ENCODE measurements at regions not wholly inside any gene's neighbourhood (a gene's known extent, or its start where the extent isn't known, plus 50 kb on each side); places are given as distances from the start of the nearest gene placed in this dataset.

GRCh38 chr11:29161191-29161590 lies 855.6 kb downstream of the KCNA4 start:
- CTCF ChIA-PET = interaction anchor here (1.0 kb wide), 1 partner anchor 167 kb away, joined by 4 read pairs; no protein-coding TSS in a partner anchor

GRCh38 chr11:29159552-29160465 lies 857.0 kb downstream of the KCNA4 start:
- Histone ChIP-seq H3K9me3 (ENCODE audit: low read length) (no peaks in the 10 kb centered on the region), H3K4me3 (ENCODE audit: low read length) (no peak overlapping the region), H3K79me2 (ENCODE audit: low read length) (no peaks in the 10 kb centered on the region), H3K27ac (ENCODE audit: low read length) (no peak overlapping the region), H3K9ac (ENCODE audit: low read length) (no peak overlapping the region), H3K9me2 (replicated peaks; ENCODE audit: low read length) (no peaks in the 10 kb centered on the region), H4K20me1 (ENCODE audit: low read length) (no peaks in the 10 kb centered on the region), H3K4me2 (ENCODE audit: low read length) (no peak overlapping the region), H3K4me1 (ENCODE audit: insufficient read depth, low read length) (peaks cover 7% of the 10 kb centered on the region; the same call in 1 of the 2 replicates), H3F3A (ENCODE audit: low read length, unreplicated experiment) (no peaks in the 10 kb centered on the region), H3K27me3 (ENCODE audit: low read length) (no peaks in the 10 kb centered on the region), H3K36me3 (ENCODE audit: low read depth, low read length) (no peaks in the 10 kb centered on the region), H2AFZ (ENCODE audit: low read length) (no peak overlapping the region)
- peak; percentile 84 for DNase-seq
- BruUV-seq (replicated peaks) = no TSS peak
- ChIA-PET POLR2A (ENCODE audit: unreplicated experiment) (interaction anchor here (0.5 to 0.7 kb wide), 4 partner anchors 32 to 1461 kb away, joined by 3 to 12 read pairs (median 7); no protein-coding TSS in a partner anchor), CTCF (interaction anchor here (0.6 to 1.3 kb wide), 11 partner anchors 125 to 1465 kb away, joined by 3 to 23 read pairs (median 7); no protein-coding TSS in a partner anchor)
- intact Hi-C loops (cut with micrococcal nuclease) = loop anchor here (1.0 to 2.0 kb wide), 4 partner anchors 141 to 1461 kb away; no protein-coding TSS in a partner anchor
- ATAC-seq = peak; percentile 93
- TF ChIP-seq EZH2 (IDR thresholded peaks at IDR 0.05; ENCODE audit: low read length, unreplicated experiment) (no peak), CTCF (conservative IDR thresholded peaks at IDR 0.05; ENCODE audit: low read depth, low read length) (peak; percentile 88), EZH2phosphoT487 (IDR thresholded peaks at IDR 0.05; ENCODE audit: borderline replicate concordance, low read length) (no peak)

More at GRCh38 chr11:29161191-29161590, 855.6 kb downstream of the KCNA4 start:
- POLR2A ChIA-PET (ENCODE audit: unreplicated experiment) = no interaction called here
- TF ChIP-seq EZH2 (IDR thresholded peaks at IDR 0.05; ENCODE audit: low read length, unreplicated experiment) (no peak), EZH2phosphoT487 (IDR thresholded peaks at IDR 0.05; ENCODE audit: borderline replicate concordance, low read length) (no peak), CTCF (conservative IDR thresholded peaks at IDR 0.05; ENCODE audit: low read depth, low read length) (no peak)
- Histone ChIP-seq H3F3A (ENCODE audit: low read length, unreplicated experiment) (no peaks in the 10 kb centered on the region), H3K9me3 (ENCODE audit: low read length) (no peaks in the 10 kb centered on the region), H2AFZ (ENCODE audit: low read length) (no peak overlapping the region), H3K27me3 (ENCODE audit: low read length) (no peaks in the 10 kb centered on the region), H3K9ac (ENCODE audit: low read length) (no peak overlapping the region), H4K20me1 (ENCODE audit: low read length) (no peaks in the 10 kb centered on the region), H3K79me2 (ENCODE audit: low read length) (no peaks in the 10 kb centered on the region), H3K4me2 (ENCODE audit: low read length) (no peak overlapping the region), H3K36me3 (ENCODE audit: low read depth, low read length) (no peaks in the 10 kb centered on the region), H3K4me1 (ENCODE audit: insufficient read depth, low read length) (peaks cover 7% of the 10 kb centered on the region; the same call in 1 of the 2 replicates), H3K27ac (ENCODE audit: low read length) (no peak overlapping the region), H3K4me3 (ENCODE audit: low read length) (no peak overlapping the region), H3K9me2 (replicated peaks; ENCODE audit: low read length) (no peaks in the 10 kb centered on the region)
- ATAC-seq (peak; percentile 43; the same call in 1 of the 2 replicates), DNase-seq (peak; percentile 40)
- no TSS peak for BruUV-seq (replicated peaks)
- intact Hi-C loops (cut with micrococcal nuclease) = no loop called here
